Astrocyte (in vitro differentiated cells and primary cell): ENCODE measurements at regions not wholly inside any gene's neighbourhood (a gene's known extent, or its start where the extent isn't known, plus 50 kb on each side); places are given as distances from the start of the nearest gene placed in this dataset.

Source experiments
- DNase-seq: peaks from one replicate; pipeline ENCODE4 v3.0.0-alpha.2; 2010; ENCODE audit warnings: low read depth
- FAIRE-seq: peaks from 2 replicates; lab custom pipeline; 2011; peaks lifted over from hg19 to GRCh38; lab: Jason Lieb, UNC
- H2AFZ ChIP-seq: 2 replicates; pipeline ENCODE4 v1.6.0; 2012; ENCODE audit warnings: low read depth, low read length, inconsistent platforms
- H3K27ac ChIP-seq: 2 replicates; pipeline ENCODE4 v1.5.1; 2011; ENCODE audit warnings: low read depth, low read length, inconsistent platforms
- H3K27me3 ChIP-seq: 2 replicates; pipeline ENCODE4 v1.6.0; 2011; ENCODE audit warnings: low read length, inconsistent platforms; ENCODE audit not compliant: insufficient read depth
- H3K36me3 ChIP-seq: 2 replicates; pipeline ENCODE4 v1.5.1; 2011; ENCODE audit warnings: low read length, inconsistent platforms; ENCODE audit not compliant: insufficient read depth
- H3K4me1 ChIP-seq: 2 replicates; pipeline ENCODE4 v1.5.1; 2011; ENCODE audit warnings: low read length, inconsistent platforms; ENCODE audit not compliant: insufficient read depth
- H3K4me2 ChIP-seq: 2 replicates; pipeline ENCODE4 v1.6.0; 2012; ENCODE audit warnings: low read length, inconsistent platforms
- H3K4me3 ChIP-seq: 2 replicates; pipeline ENCODE4 v1.5.1; 2011; ENCODE audit warnings: low read depth, mild to moderate bottlenecking, low read length, inconsistent platforms; ENCODE audit not compliant: insufficient read depth
- H3K79me2 ChIP-seq: 2 replicates; pipeline ENCODE4 v1.6.0; 2012; ENCODE audit warnings: mild to moderate bottlenecking, low read length, inconsistent platforms; ENCODE audit not compliant: insufficient read depth
- H3K9ac ChIP-seq: 2 replicates; pipeline ENCODE4 v1.6.0; 2012; ENCODE audit warnings: mild to moderate bottlenecking, low read length, inconsistent platforms
- H3K9me3 ChIP-seq: 2 replicates; pipeline ENCODE4 v1.5.1; 2012; ENCODE audit warnings: low read depth, mild to moderate bottlenecking, low read length, inconsistent platforms; ENCODE audit not compliant: insufficient read depth
- H4K20me1 ChIP-seq: 2 replicates; pipeline ENCODE4 v1.6.0; 2012; ENCODE audit warnings: low read length, inconsistent platforms; ENCODE audit not compliant: insufficient read depth
- H3K27ac Mint-ChIP-seq: one replicate; pipeline ENCODE4 v1.8.0; 2021; ENCODE audit warnings: mild to moderate bottlenecking, mixed read lengths; ENCODE audit not compliant: unreplicated experiment
- H3K27me3 Mint-ChIP-seq: one replicate; pipeline ENCODE4 v1.8.0; 2021; ENCODE audit warnings: low read depth, mixed read lengths; ENCODE audit not compliant: unreplicated experiment
- H3K36me3 Mint-ChIP-seq: one replicate; pipeline ENCODE4 v1.8.0; 2021; ENCODE audit warnings: low read depth, mixed read lengths; ENCODE audit not compliant: unreplicated experiment
- H3K4me1 Mint-ChIP-seq: one replicate; pipeline ENCODE4 v1.8.0; 2021; ENCODE audit warnings: low read depth, mixed read lengths; ENCODE audit not compliant: unreplicated experiment
- H3K4me3 Mint-ChIP-seq: one replicate; pipeline ENCODE4 v1.8.0; 2021; ENCODE audit warnings: mild to moderate bottlenecking, moderate library complexity, mixed read lengths; ENCODE audit not compliant: unreplicated experiment
- H3K9me3 Mint-ChIP-seq: one replicate; pipeline ENCODE4 v1.8.0; 2021; ENCODE audit warnings: mild to moderate bottlenecking, mixed read lengths; ENCODE audit not compliant: unreplicated experiment
- EZH2 ChIP-seq: IDR thresholded peaks from 2 replicates; pipeline ENCODE4 v1.6.1; 2012; ENCODE audit warnings: mild to moderate bottlenecking, low read length, inconsistent platforms; ENCODE audit not compliant: insufficient read depth
- TF ChIP-seq, protein P1 (sequence below): IDR thresholded peaks from 2 replicates; pipeline ENCODE4 v1.5.1; 2011; ENCODE audit warnings: low read depth, mild to moderate bottlenecking, inconsistent platforms, low read length, moderate library complexity; ENCODE audit not compliant: insufficient read depth

DNA sequence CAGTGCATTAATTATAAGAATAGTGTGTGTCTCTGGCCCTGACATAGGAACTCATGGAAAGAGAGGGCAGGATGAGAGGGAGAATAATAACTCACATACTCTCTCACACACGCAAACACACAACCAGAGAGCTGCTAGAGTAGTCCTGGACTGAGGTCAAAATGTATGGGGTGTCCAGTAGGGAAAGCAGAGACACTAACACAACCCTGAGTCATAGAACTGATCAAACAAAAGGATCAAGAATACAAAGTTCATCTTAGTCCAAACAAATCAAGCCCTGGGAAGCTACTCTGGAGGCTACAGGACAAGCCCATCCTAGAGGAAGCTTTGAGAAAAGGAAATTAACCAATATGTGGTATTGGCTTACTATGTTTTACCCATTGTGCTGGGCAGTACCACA is 178.5 kb upstream of the GUCY1A2 start:
- H3K4me3 Mint-ChIP-seq: no peak overlapping the region

DNA sequence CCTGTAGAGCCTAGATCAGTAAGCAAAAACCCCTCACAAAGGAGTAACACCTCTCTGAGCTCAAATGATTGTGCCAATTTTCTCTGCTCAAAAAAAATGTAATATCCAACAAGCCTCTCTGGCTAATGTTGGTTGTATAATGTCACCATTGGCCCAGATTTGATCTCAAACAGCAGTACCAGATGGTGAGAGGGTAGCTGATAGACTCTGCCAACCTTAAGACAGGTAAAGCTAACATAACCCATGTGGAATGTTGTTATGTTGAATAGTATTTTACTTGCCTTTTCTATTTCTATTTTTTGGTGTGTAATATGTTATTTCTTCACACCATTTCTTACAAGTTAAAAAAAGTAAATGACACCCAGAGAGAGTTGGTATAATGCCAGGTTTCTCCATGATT is 166.7 kb upstream of the GUCY1A2 start:
- Histone ChIP-seq H3K36me3 (no peaks in the 10 kb centered on the region), H3K9me3 (no peaks in the 10 kb centered on the region), H4K20me1 (no peaks in the 10 kb centered on the region), H3K79me2 (no peaks in the 10 kb centered on the region), H3K4me2 (no peak overlapping the region), H2AFZ (no peak overlapping the region), H3K4me3 (no peak overlapping the region), H3K27ac (no peak overlapping the region), H3K27me3 (no peaks in the 10 kb centered on the region), H3K4me1 (peaks cover 3% of the 10 kb centered on the region), H3K9ac (no peak overlapping the region)
- DNase-seq: no peak
- Mint-ChIP-seq H3K4me1 (no peaks in the 10 kb centered on the region), H3K9me3 (no peaks in the 10 kb centered on the region), H3K27ac (no peak overlapping the region), H3K36me3 (no peaks in the 10 kb centered on the region), H3K4me3 (no peak overlapping the region), H3K27me3 (no peaks in the 10 kb centered on the region)
- no peak for FAIRE-seq
- no peak for TF ChIP-seq EZH2
- TF ChIP-seq, protein P1, sequence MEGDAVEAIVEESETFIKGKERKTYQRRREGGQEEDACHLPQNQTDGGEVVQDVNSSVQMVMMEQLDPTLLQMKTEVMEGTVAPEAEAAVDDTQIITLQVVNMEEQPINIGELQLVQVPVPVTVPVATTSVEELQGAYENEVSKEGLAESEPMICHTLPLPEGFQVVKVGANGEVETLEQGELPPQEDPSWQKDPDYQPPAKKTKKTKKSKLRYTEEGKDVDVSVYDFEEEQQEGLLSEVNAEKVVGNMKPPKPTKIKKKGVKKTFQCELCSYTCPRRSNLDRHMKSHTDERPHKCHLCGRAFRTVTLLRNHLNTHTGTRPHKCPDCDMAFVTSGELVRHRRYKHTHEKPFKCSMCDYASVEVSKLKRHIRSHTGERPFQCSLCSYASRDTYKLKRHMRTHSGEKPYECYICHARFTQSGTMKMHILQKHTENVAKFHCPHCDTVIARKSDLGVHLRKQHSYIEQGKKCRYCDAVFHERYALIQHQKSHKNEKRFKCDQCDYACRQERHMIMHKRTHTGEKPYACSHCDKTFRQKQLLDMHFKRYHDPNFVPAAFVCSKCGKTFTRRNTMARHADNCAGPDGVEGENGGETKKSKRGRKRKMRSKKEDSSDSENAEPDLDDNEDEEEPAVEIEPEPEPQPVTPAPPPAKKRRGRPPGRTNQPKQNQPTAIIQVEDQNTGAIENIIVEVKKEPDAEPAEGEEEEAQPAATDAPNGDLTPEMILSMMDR: no peak

More for the DNA sequence above, 178.5 kb upstream of the GUCY1A2 start:
- H3K27me3 ChIP-seq: no peaks in the 10 kb centered on the region
- no peaks in the 10 kb centered on the region for H3K4me1 Mint-ChIP-seq
- no peak overlapping the region for H3K4me2 ChIP-seq
- H3K9me3 ChIP-seq: no peaks in the 10 kb centered on the region
- H3K9me3 Mint-ChIP-seq: peaks cover 9% of the 10 kb centered on the region
- no peak overlapping the region for H3K27ac ChIP-seq
- H3K4me1 ChIP-seq: no peaks in the 10 kb centered on the region
- no peak overlapping the region for H3K27ac Mint-ChIP-seq
- H3K36me3 Mint-ChIP-seq: no peaks in the 10 kb centered on the region
- no peaks in the 10 kb centered on the region for H3K27me3 Mint-ChIP-seq
- no peak overlapping the region for H2AFZ ChIP-seq
- DNase-seq (no peak), FAIRE-seq (no peak)
- H3K36me3 ChIP-seq: no peaks in the 10 kb centered on the region
- no peaks in the 10 kb centered on the region for H4K20me1 ChIP-seq
- no peaks in the 10 kb centered on the region for H3K79me2 ChIP-seq
- TF ChIP-seq, protein P1: no peak
- TF ChIP-seq EZH2: no peak
- no peak overlapping the region for H3K4me3 ChIP-seq
- no peak overlapping the region for H3K9ac ChIP-seq

DNA sequence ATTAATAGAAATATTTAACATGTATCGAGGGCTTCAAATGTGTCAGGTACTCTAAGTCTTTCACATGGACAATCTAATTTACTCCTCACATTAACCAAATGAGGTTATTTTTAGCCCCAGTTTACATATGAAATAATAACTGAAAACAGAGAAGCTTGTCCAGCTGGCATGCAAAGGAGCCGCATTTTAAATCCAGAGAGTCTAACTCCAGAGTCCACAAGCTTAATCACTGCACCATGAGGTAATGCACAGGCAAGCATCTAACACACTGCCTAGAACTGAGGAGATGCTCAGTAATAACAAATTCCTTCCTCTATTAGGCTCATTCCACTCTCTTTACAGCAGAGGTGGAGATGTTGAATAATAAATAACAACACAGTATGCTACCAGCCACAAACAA is 165.7 kb upstream of the GUCY1A2 start:
- TF ChIP-seq EZH2: no peak
- TF ChIP-seq, protein P1: no peak
- Histone ChIP-seq H3K4me3 (no peak overlapping the region), H3K4me1 (peaks cover 3% of the 10 kb centered on the region), H3K36me3 (no peaks in the 10 kb centered on the region), H3K9me3 (no peaks in the 10 kb centered on the region), H3K4me2 (no peak overlapping the region), H3K27me3 (no peaks in the 10 kb centered on the region), H3K27ac (peak overlapping the region; percentile 35), H3K79me2 (no peaks in the 10 kb centered on the region), H3K9ac (no peak overlapping the region), H4K20me1 (no peaks in the 10 kb centered on the region), H2AFZ (no peak overlapping the region)
- no peaks in the 10 kb centered on the region for H3K36me3 Mint-ChIP-seq
- FAIRE-seq (no peak), DNase-seq (peak; percentile 38)
- no peaks in the 10 kb centered on the region for H3K27me3 Mint-ChIP-seq
- no peak overlapping the region for H3K27ac Mint-ChIP-seq
- H3K9me3 Mint-ChIP-seq: no peaks in the 10 kb centered on the region
- H3K4me1 Mint-ChIP-seq: no peaks in the 10 kb centered on the region
- H3K4me3 Mint-ChIP-seq: no peak overlapping the region
